BLaER1 (cell line): ENCODE measurements at regions not wholly inside any gene's neighbourhood (a gene's known extent, or its start where the extent isn't known, plus 50 kb on each side); places are given as distances from the start of the nearest gene placed in this dataset.

Source experiments
- H3K27ac ChIP-seq: shearing (Covaris generic); formaldehyde crosslinking; 2 replicates; pipeline ENCODE4 v1.8.1; 2022
- H3K27me3 ChIP-seq: shearing (Covaris generic); formaldehyde crosslinking; 2 replicates; pipeline ENCODE4 v1.8.1; 2022
- H3K36me3 ChIP-seq: shearing (Covaris generic); formaldehyde crosslinking; 2 replicates; pipeline ENCODE4 v1.8.1; 2022
- H3K4me1 ChIP-seq: shearing (Covaris generic); formaldehyde crosslinking; 2 replicates; pipeline ENCODE4 v1.8.1; 2022
- H3K4me2 ChIP-seq: shearing (Covaris generic); formaldehyde crosslinking; 2 replicates; pipeline ENCODE4 v1.8.1; 2022
- H3K4me3 ChIP-seq: shearing (Covaris generic); formaldehyde crosslinking; 2 replicates; pipeline ENCODE4 v1.8.1; 2022
- H3K9ac ChIP-seq: shearing (Covaris generic); formaldehyde crosslinking; 2 replicates; pipeline ENCODE4 v1.8.1; 2022
- H3K9me3 ChIP-seq: shearing (Covaris generic); formaldehyde crosslinking; 2 replicates; pipeline ENCODE4 v1.8.1; 2022
- H4K20me1 ChIP-seq: shearing (Covaris generic); formaldehyde crosslinking; 2 replicates; pipeline ENCODE4 v1.8.1; 2022
- Cebpa-rat ChIP-seq: shearing (Covaris generic); IDR thresholded peaks from 2 replicates; pipeline ENCODE4 v1.8.1; 2022

DNA sequence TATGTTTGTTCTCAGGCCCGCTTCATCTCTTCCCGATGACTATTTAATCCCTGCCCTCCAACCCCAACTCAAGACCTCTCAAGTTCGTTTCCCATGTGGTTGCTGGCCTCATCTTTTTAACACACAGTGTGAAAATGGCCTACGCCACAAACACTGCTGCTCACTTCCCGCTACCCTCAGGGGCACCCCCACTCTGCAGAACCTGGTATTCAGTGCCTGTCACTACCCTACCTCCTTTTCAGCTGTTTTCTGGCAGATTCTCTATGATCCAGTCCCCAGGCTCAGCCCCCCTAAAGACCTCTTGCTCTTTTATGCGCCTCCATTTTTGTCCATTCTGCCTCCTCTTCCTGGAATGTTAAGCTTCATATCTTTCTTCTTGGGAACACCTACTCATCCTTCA is 152.6 kb upstream of the C1orf174 start:
- peaks cover 19% of the 10 kb centered on the region for H3K4me1 ChIP-seq
- H3K27ac ChIP-seq, result no peak overlapping the region
- H3K9ac ChIP-seq, result no peak overlapping the region
- H3K4me3 ChIP-seq, result no peak overlapping the region
- H4K20me1 ChIP-seq, result no peaks in the 10 kb centered on the region
- H3K36me3 ChIP-seq, result no peaks in the 10 kb centered on the region
- H3K9me3 ChIP-seq, result peaks cover 4% of the 10 kb centered on the region; the same call in 1 of the 2 replicates
- no peak for TF ChIP-seq Cebpa-rat
- no peaks in the 10 kb centered on the region for H3K27me3 ChIP-seq
- no peak overlapping the region for H3K4me2 ChIP-seq

DNA sequence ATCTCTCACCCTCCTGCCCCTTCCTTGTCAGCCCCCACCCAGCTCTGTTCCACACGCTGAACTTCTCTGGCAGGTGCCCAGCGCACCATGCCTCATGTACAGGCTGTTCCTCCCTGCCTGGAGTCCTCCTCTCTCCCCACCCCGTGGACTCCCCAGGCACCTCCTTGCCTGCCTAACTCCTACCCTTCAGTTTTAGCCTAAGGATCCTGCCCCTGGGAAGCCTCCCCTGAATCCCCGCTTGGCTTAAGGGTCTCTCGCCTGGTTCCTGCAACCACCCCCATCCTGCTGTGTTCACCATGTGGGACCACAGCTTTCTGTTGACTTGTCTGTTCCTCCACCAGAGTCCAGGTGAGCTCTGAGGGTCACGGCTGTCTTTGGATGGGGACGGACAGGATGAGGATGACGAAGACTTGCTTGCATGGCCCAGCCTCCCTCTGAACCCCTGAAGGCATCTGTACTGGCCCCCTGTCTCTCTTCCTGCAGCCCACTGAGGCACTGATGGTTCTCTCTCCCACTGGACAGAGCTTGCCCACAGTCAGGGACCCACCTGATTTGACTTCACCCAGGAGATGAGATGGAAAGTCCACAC is 153.2 kb upstream of the C1orf174 start:
- H4K20me1 ChIP-seq, result no peaks in the 10 kb centered on the region
- TF ChIP-seq Cebpa-rat, result no peak
- H3K27ac ChIP-seq, result no peak overlapping the region
- no peak overlapping the region for H3K4me2 ChIP-seq
- peaks cover 17% of the 10 kb centered on the region for H3K4me1 ChIP-seq
- peaks cover 4% of the 10 kb centered on the region; the same call in 1 of the 2 replicates for H3K9me3 ChIP-seq
- no peak overlapping the region for H3K9ac ChIP-seq
- no peaks in the 10 kb centered on the region for H3K27me3 ChIP-seq
- no peak overlapping the region for H3K4me3 ChIP-seq
- no peaks in the 10 kb centered on the region for H3K36me3 ChIP-seq

DNA sequence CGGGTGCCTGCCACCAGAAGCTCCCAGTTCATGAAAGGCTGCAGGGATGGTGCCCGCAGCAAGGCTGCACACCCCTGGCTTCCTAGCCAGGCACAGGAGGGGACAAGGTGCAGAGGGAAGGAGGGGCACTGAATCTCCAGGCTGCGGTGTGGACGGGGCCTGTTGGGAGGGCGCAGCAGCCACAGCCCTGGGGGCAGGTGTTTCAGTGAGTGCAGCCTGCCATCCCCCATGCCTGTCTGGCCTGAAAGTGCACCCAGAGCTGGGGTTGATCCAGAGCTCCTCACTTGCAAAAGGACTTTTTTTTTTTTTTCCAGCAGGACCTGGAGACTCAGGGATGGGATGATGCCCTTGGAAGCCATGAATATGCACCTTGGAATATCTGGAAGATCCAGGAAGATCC is 153.7 kb upstream of the C1orf174 start:
- Histone ChIP-seq H3K4me1 (peaks cover 17% of the 10 kb centered on the region), H3K9me3 (peaks cover 4% of the 10 kb centered on the region; the same call in 1 of the 2 replicates), H3K27ac (no peak overlapping the region), H3K4me3 (no peak overlapping the region), H3K27me3 (no peaks in the 10 kb centered on the region), H3K9ac (no peak overlapping the region), H4K20me1 (no peaks in the 10 kb centered on the region), H3K36me3 (no peaks in the 10 kb centered on the region), H3K4me2 (no peak overlapping the region)
- TF ChIP-seq Cebpa-rat, result no peak

DNA sequence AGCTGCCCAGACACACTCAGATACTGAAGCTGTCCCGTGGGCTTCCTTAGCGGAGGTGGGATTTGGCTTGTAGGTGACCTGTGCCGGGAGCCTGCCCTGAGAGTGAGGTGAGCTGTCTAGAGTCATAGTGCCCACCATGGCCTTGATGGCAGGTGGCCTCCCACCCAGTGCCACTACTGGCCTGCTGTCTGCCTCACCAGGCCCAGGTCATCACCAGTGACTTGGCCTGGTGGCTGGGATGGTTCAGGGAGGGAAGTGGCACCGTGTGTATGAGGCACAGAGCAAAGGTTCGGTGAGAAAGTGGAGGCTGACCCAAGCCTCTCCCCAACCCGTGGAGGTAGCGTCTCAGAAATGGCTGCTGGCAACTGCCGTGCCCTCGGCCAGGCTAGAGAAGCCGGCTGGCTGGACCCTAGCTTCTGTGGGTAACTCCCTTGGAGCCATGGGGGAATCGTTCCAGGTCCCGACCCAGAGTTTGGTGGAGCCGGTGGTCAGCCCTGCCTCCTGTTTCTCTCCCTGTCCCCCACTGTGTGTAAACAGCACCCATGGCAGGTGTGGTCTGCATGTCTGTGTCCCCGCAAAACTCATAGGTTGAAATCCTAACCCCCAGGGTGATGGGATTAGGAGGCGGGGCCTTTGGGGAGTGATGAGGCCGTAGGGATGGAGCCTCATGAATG is 155.4 kb upstream of the C1orf174 start:
- no peaks in the 10 kb centered on the region for H4K20me1 ChIP-seq
- H3K27me3 ChIP-seq, result no peaks in the 10 kb centered on the region
- peaks cover 15% of the 10 kb centered on the region for H3K4me1 ChIP-seq
- no peaks in the 10 kb centered on the region for H3K36me3 ChIP-seq
- no peak overlapping the region for H3K4me3 ChIP-seq
- H3K9me3 ChIP-seq, result peaks cover 4% of the 10 kb centered on the region; the same call in 1 of the 2 replicates
- no peak overlapping the region for H3K9ac ChIP-seq
- no peak for TF ChIP-seq Cebpa-rat
- no peak overlapping the region for H3K27ac ChIP-seq
- no peak overlapping the region for H3K4me2 ChIP-seq

DNA sequence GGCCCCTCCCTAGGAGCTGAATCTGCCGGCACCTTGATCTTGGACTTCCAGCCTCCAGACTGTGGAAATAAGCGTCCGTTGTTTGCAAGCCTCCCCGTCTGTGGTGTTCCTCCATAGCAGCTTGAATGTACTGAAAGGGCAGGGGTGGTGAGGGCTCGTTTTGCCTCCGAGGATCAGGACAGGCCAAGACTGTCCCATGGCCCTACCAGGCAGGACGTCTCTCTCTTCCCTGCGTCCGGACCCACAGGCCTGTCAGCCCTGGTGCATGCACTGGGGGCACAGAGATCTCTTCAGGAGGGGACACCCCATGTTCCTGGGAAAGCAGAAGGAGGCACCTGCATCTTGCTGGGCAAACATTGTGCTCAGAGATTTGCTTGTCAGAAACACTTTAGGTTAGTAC is 156.3 kb upstream of the C1orf174 start:
- no peak for TF ChIP-seq Cebpa-rat
- Histone ChIP-seq H3K9me3 (peaks cover 4% of the 10 kb centered on the region; the same call in 1 of the 2 replicates), H3K4me2 (no peak overlapping the region), H3K36me3 (no peaks in the 10 kb centered on the region), H3K4me3 (no peak overlapping the region), H4K20me1 (no peaks in the 10 kb centered on the region), H3K27me3 (no peaks in the 10 kb centered on the region), H3K4me1 (peaks cover 15% of the 10 kb centered on the region), H3K9ac (no peak overlapping the region), H3K27ac (no peak overlapping the region)

DNA sequence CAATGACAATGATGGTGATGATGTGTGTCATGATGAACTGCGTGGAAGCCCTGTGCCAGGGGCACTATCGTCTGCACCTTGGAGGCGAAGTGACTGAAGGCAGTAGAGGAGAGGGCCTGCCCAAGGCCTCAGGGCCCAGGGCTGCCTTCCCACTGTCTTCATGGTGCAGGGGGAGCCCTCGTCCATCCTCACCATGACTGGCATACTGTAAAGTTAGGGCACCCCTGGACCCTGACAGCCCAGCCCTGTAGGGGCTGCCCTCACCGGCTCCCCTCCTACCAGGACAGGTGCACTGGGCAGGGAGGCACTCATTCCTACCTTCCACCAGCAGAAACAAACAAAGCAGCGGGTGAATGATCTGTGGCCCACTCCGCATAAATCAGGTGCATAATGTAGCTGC is 156.9 kb upstream of the C1orf174 start:
- no peaks in the 10 kb centered on the region for H3K36me3 ChIP-seq
- peaks cover 4% of the 10 kb centered on the region; the same call in 1 of the 2 replicates for H3K9me3 ChIP-seq
- no peak overlapping the region for H3K27ac ChIP-seq
- H3K4me3 ChIP-seq, result no peak overlapping the region
- no peak for TF ChIP-seq Cebpa-rat
- H3K27me3 ChIP-seq, result no peaks in the 10 kb centered on the region
- H4K20me1 ChIP-seq, result no peaks in the 10 kb centered on the region
- no peak overlapping the region for H3K4me2 ChIP-seq
- peaks cover 15% of the 10 kb centered on the region for H3K4me1 ChIP-seq
- H3K9ac ChIP-seq, result no peak overlapping the region

DNA sequence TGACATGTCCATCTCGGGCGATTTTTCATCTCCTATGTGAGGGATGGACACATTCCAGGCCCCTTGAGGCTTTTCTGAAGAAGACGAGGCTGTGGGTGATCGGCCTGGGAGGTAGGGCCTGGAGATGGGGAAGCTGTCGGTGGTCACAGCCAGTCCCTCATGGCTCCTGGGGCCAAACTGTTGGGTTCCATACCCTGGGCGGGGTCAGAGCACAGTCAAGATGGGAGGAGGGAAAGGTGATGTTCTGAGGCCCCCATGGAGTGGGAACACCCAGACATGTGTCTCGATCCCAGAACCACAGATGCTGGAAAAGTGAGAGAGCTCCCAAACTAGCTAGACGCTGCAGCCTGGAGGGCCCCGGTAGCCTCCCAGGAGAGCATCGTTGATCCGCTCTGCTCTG is 157.5 kb upstream of the C1orf174 start:
- no peak overlapping the region for H3K4me3 ChIP-seq
- no peak overlapping the region for H3K27ac ChIP-seq
- H3K4me2 ChIP-seq, result no peak overlapping the region
- no peaks in the 10 kb centered on the region for H3K36me3 ChIP-seq
- no peak overlapping the region for H3K9ac ChIP-seq
- TF ChIP-seq Cebpa-rat, result no peak
- H3K27me3 ChIP-seq, result no peaks in the 10 kb centered on the region
- H3K9me3 ChIP-seq, result peaks cover 4% of the 10 kb centered on the region; the same call in 1 of the 2 replicates
- H3K4me1 ChIP-seq, result peaks cover 20% of the 10 kb centered on the region
- no peaks in the 10 kb centered on the region for H4K20me1 ChIP-seq

DNA sequence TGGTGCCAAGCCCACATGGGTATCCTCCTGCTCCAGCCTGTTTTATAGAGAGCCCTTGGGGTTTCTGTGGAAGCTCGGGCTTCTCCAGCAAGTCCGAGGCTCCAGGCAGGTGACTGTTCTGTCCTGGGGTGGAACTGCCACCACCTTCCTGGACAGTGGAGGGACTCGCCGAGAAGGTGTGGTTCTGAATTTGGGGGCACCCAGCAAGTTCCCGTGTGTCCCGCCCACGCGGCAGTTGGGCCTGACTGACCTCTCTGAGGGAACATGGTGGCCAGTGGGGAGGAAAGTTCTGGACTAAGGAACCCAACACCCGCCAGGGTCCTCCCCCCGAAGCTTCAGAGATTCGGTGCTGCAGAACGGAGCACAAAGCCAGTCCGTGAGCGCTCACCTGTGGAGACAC is 158.1 kb upstream of the C1orf174 start:
- Histone ChIP-seq H4K20me1 (no peaks in the 10 kb centered on the region), H3K9me3 (peaks cover 4% of the 10 kb centered on the region; the same call in 1 of the 2 replicates), H3K36me3 (no peaks in the 10 kb centered on the region), H3K9ac (no peak overlapping the region), H3K4me2 (peak overlapping the region; percentile 52; the same call in 1 of the 2 replicates), H3K4me1 (peaks cover 25% of the 10 kb centered on the region), H3K4me3 (no peak overlapping the region), H3K27me3 (no peaks in the 10 kb centered on the region), H3K27ac (no peak overlapping the region)
- no peak for TF ChIP-seq Cebpa-rat

DNA sequence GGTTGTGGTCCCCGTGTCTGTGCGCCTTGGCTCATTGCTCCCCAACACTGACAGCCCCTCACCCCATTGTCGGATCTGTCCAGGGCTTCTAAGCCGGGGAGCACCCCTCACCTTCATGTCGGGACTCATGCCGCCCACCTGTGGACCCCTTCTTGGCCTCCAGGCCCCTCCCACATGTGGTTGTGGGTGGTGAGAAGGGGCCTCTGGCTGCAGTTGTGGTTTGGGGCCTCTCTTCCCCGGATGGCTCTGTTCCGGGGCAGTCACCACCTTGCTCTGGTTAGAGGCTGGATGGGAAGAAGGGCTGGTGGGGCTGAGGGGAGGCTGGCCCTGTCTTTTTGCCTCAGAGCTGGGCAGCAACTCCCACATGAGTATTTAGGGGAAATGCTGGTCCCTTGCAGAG is 158.6 kb upstream of the C1orf174 start:
- Histone ChIP-seq H3K4me2 (peak overlapping the region; percentile 52), H3K9me3 (peaks cover 4% of the 10 kb centered on the region; the same call in 1 of the 2 replicates), H3K4me3 (no peak overlapping the region), H3K27me3 (no peaks in the 10 kb centered on the region), H3K36me3 (no peaks in the 10 kb centered on the region), H3K4me1 (peaks cover 31% of the 10 kb centered on the region), H3K27ac (no peak overlapping the region), H4K20me1 (no peaks in the 10 kb centered on the region), H3K9ac (no peak overlapping the region)
- TF ChIP-seq Cebpa-rat, result no peak

DNA sequence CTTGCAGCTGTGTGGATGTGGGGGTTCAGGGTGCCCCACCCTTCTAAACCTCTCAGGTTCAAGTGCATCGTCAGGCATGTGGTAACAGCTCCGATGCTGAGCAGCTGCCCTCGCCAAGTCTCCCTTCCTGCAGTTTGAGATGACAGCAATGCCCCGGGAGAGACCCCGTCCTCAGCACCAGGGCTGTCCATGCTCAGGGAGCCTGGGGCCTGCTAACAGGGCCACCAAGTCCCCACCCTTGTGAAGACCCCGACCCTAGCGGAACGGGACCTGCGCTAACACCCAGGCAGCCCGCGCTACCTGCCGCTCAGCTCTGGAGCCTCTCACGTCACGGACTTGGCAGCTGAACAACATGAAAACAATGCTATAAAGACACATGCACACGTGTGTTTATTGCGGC is 159.2 kb upstream of the C1orf174 start:
- no peak for TF ChIP-seq Cebpa-rat
- no peak overlapping the region for H3K9ac ChIP-seq
- no peaks in the 10 kb centered on the region for H4K20me1 ChIP-seq
- no peaks in the 10 kb centered on the region for H3K36me3 ChIP-seq
- H3K4me2 ChIP-seq, result peak overlapping the region; percentile 52
- H3K4me1 ChIP-seq, result peaks cover 34% of the 10 kb centered on the region
- no peaks in the 10 kb centered on the region for H3K27me3 ChIP-seq
- H3K27ac ChIP-seq, result no peak overlapping the region
- peaks cover 4% of the 10 kb centered on the region; the same call in 1 of the 2 replicates for H3K9me3 ChIP-seq
- H3K4me3 ChIP-seq, result no peak overlapping the region
